Liver (tissue), 3 donors: ENCODE measurements at regions not wholly inside any gene's neighbourhood (a gene's known extent, or its start where the extent isn't known, plus 50 kb on each side); places are given as distances from the start of the nearest gene placed in this dataset.

Experiments
- CTCF ChIP-seq: fragments of 150-350 bp; IDR thresholded peaks from 2 replicates; pipeline ENCODE4 v1.5.1; 2017; ENCODE audit warnings: improper control_type of control experiment, low read depth, low read length; ENCODE audit not compliant: missing input control
- EGR1 ChIP-seq, 2 donors: IDR thresholded peaks; 2 replicates each; pipeline ENCODE4 v1.6.1; 2016 to 2018; ENCODE audit warnings: antibody characterized with exemption in 2 of 2, low read depth in 2 of 2
- HNF4G ChIP-seq: IDR thresholded peaks from 2 replicates; pipeline ENCODE4 v1.6.1; 2016; ENCODE audit warnings: antibody characterized with exemption
- JUND ChIP-seq, 2 donors: IDR thresholded peaks; 2 replicates each; pipeline ENCODE4 v1.6.1; 2016; ENCODE audit warnings: antibody characterized with exemption in 2 of 2
- RAD21 ChIP-seq, 2 donors: IDR thresholded peaks; 2 replicates each; pipeline ENCODE4 v1.6.1; 2016; ENCODE audit warnings: antibody characterized with exemption in 2 of 2, mild to moderate bottlenecking in 2 of 2
- REST ChIP-seq: IDR thresholded peaks from 2 replicates; pipeline ENCODE4 v1.6.1; 2016; ENCODE audit warnings: antibody characterized with exemption, mild to moderate bottlenecking
- ZBTB33 ChIP-seq: IDR thresholded peaks from 2 replicates; pipeline ENCODE4 v1.6.1; 2016; ENCODE audit warnings: antibody characterized with exemption
- donor health status: healthy.
- donor health status: healthy.

GRCh38 chr12:69042970-69043369 lies 110.0 kb upstream of the CPM start:
- no peak for TF ChIP-seq ZBTB33
- TF ChIP-seq CTCF, result no peak
- TF ChIP-seq REST, result no peak
- TF ChIP-seq HNF4G, result no peak
- no peak for TF ChIP-seq JUND (IDR thresholded peaks at IDR 0.05)
- TF ChIP-seq EGR1 (IDR thresholded peaks at IDR 0.05; ENCODE audit: low read depth in 2 of 2), result no peak
- no peak for TF ChIP-seq RAD21 (IDR thresholded peaks at IDR 0.05)
